Epithelial cell of proximal tubule (primary cell): ENCODE measurements at regions not wholly inside any gene's neighbourhood (a gene's known extent, or its start where the extent isn't known, plus 50 kb on each side); places are given as distances from the start of the nearest gene placed in this dataset.

Experiments
- DNase-seq: peaks from one replicate; pipeline ENCODE4 v3.0.0-alpha.2; 2011; ENCODE audit warnings: low read depth
- H3K4me3 ChIP-seq: 2 replicates; pipeline ENCODE4 v1.5.1; 2011; ENCODE audit warnings: low read depth, mild to moderate bottlenecking, low read length
- CTCF ChIP-seq: conservative IDR thresholded peaks from 2 replicates; pipeline ENCODE4 v1.5.1; 2012; ENCODE audit warnings: low read depth, mild to moderate bottlenecking, low read length

- TF ChIP-seq CTCF = no peak
- DNase-seq = no peak
- no peak overlapping the region for H3K4me3 ChIP-seq
Observed at GRCh38 chr17:63153488-63153887, 187.5 kb downstream of the TANC2 start.

- DNase-seq = no peak
- H3K4me3 ChIP-seq = no peak overlapping the region
- TF ChIP-seq CTCF = no peak
Observed at GRCh38 chr17:63154586-63155244, 188.7 kb downstream of the TANC2 start.

- TF ChIP-seq CTCF = no peak
Observed at GRCh38 chr17:63156986-63157385, 191.0 kb downstream of the TANC2 start.

GRCh38 chr17:63162406-63163157 lies 196.5 kb downstream of the TANC2 start:
- TF ChIP-seq CTCF = no peak
- DNase-seq = no peak
- H3K4me3 ChIP-seq = no peak overlapping the region

More at GRCh38 chr17:63156986-63157385, 191.0 kb downstream of the TANC2 start:
- DNase-seq = no peak
- no peak overlapping the region for H3K4me3 ChIP-seq

- DNase-seq = no peak
- TF ChIP-seq CTCF = no peak
- no peak overlapping the region for H3K4me3 ChIP-seq
Observed at GRCh38 chr17:63163158-63163520, 197.1 kb downstream of the TANC2 start.

GRCh38 chr17:63165400-63165799 lies 199.4 kb downstream of the TANC2 start:
- TF ChIP-seq CTCF = no peak
- H3K4me3 ChIP-seq = no peak overlapping the region
- no peak for DNase-seq

GRCh38 chr17:63170795-63171194 lies 204.8 kb downstream of the TANC2 start:
- no peak overlapping the region for H3K4me3 ChIP-seq
- DNase-seq = no peak
- no peak for TF ChIP-seq CTCF
